ENCODE measurements at regions not wholly inside any gene's neighbourhood (a gene's known extent, or its start where the extent isn't known, plus 50 kb on each side); places are given as distances from the start of the nearest gene placed in this dataset.

DNA sequence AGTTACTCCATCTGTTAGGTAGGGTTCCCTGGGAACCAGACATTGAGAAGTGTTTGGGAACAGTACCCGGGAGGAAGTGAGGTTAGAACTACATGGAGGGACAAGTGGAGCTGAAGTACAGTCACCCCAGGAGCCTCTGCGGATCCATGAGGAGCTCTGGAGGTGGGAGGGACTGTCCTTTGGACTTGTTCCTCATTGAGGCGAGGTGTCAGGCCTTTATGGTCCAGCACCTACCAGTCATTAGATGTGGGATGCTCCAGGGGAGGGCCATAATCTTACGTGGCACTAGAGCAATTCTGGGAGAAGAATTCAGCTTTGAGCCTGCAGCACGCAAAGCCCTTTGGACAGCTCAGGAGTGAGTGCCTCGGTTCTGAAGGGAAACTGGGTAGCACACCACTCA is 142.8 kb downstream of the DACT1 start:
- TF ChIP-seq CTCF (IDR thresholded peaks at IDR 0.05; ENCODE audit: borderline replicate concordance, extremely low read depth, low read length, poor library complexity, severe bottlenecking) (no peak), EZH2 (IDR thresholded peaks at IDR 0.05; ENCODE audit: borderline replicate concordance, low read depth, low read length, severe bottlenecking) (no peak)

Measured in DND-41 (cell line).